ENCODE measurements at regions not wholly inside any gene's neighbourhood (a gene's known extent, or its start where the extent isn't known, plus 50 kb on each side); places are given as distances from the start of the nearest gene placed in this dataset.

DNA sequence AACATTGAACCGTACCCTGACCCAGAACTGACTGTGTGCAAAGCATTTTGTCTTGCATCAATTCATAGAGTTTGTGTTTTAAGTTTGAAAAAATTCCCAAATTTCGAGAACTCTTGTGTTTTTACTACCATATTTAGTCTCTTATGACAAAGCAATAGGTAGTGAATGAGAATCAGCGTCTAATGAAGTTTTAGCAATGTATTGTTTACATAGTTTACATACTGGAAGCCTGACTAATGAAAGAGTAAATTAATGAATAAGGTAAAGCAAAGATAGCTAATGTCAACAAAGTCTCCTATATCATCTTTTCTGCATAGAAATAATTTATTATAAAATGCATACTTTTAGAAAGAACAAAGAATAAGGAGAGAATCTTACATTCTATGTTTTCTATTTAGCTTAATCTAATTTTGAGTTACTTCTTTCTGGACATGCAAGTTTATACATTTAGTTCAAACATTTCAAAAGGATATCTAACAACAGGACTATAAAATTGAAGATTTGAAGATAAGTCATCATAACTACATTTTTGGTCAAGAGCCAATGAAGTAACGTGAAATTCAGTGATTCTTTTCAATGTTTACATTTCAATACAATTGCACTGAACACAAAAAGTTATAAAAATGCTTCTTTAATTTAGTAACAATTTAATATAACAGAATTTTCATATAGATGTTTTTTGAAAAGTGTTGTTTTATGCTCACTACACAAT lies 1943.7 kb downstream of the NCAM2 start:
- DNase-seq, result no peak

- DNase-seq, result no peak
These were observed 1957.3 kb downstream of the NCAM2 start for GRCh38 chr21:22955559-22955958.

GRCh38 chr21:22961258-22961657 lies 1963.0 kb downstream of the NCAM2 start:
- no peak for DNase-seq

GRCh38 chr21:22965455-22966135 lies 1967.4 kb downstream of the NCAM2 start:
- no peak for DNase-seq

GRCh38 chr21:22981819-22982218 lies 1983.6 kb downstream of the NCAM2 start:
- DNase-seq, result no peak

DNA sequence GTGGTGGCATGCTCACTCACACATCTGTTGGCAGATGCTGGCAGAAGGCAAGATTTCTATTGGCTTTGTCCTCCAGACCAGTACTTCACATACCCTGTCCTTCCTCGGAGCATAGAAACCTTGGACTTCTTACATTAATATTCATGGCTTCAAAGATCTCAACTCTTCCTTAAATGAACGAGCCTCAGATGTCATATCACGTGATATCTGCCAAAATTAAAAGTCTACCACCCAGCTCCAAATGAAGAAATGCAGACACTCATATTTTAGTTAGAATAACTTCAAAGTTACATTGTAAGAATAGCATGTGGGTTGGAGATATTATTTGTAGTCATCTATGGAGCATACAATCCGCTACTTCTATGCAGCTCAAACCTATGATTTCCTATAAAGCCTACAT lies 1994.9 kb downstream of the NCAM2 start:
- no peak for DNase-seq

- no peak for DNase-seq
These were observed 1995.8 kb downstream of the NCAM2 start for GRCh38 chr21:22993822-22994574.

DNA sequence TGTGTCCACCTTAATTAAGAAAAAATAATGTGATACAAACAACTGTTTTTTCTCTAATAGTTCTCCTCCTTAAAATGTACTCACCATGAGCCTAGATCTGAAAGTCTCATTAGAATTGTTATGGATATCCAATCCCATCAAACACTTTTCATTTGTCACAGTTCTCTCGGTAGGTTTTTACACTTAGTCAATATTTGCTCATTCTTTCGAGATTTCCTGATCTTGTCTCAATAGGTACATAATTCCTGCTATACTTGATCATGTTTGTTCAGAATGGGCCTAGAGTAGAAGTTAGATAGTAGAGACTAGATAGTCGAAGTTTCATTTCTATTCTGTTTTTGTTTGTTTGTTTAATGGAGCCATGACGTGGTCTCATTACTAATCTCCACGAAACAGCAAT lies 2005.7 kb downstream of the NCAM2 start:
- no peak for DNase-seq

DNA sequence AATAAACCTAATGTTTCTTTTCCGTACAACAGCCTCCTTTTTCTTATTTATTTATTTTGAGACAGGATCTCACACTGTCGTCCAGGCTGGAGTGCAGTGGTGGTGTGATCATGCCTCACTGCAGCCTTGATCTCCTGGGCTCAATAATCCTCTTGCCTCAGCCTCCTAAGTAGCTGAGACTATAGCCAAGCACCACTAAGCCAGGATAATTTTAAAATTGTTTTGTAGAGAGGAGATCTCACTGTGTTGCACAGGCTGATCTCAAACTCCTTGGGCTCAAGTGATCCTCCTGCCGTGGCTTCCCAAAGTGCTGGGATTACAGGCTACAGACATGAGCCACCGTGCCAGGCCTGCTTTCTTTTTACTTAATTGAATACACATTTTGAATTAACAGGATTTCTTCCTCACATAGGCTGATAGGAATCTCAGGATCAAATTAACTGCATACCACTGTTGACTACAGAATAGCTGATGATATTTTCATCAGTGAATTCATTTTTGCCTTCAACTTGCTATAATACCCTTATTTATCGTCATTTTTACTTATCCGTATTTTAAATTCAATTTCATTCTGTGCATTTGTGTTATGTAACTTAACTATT lies 2010.5 kb downstream of the NCAM2 start:
- DNase-seq, result no peak

DNA sequence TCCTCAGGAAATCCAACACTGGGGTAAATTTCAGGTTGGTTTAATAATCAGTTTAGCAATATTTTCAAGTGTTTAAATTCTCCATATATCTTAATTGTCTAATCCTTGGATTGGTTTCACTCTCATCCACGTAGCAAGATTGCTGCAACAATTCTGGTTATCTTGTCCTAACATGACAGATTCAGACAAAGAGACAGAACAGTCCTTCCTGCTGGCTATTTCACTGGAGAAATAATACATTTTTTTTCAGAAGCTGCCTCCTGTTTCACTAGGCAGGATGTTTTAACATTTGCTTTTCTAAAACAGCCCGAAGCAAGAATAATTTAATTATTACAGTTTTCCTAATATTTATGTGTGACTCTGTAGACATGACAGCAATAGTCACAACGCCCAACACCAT lies 2011.2 kb downstream of the NCAM2 start:
- no peak for DNase-seq

DNA sequence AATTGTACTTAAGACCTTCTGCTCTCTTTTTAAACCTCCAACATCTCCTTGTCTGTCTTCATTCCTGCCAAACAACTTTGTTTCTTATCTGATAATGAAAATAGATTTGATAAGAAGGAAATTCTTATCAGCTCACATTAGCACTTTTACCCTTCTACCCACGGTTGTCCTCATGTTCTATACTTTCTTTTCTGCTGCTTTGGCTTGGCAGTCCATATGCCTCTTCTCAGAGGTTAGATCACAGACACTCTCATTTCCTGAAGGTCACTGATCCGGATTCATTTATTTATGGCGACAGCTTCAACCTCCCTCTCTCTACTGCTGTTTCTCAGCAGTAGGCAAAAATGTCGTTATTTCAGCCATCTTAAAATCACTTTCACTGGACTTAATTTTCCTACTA lies 2015.8 kb downstream of the NCAM2 start:
- DNase-seq, result no peak

DNA sequence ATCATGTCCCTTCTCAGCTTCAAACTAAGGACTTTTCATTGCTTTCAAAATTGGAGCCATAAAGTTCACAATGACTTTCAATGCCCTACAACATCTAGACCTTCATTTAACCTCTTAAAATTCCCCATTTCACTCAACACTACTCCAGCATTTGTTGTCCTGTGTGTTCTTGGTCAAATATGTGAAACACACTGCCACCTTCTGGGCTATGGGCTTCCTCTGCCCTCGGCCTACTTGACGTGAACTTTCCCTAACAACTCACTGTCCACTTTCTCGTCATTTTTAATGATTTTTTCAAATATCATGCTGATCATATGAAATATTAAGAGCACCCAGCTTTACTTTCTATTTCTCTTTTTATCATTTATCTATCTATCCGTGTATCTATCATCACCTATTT lies 2018.4 kb downstream of the NCAM2 start:
- DNase-seq, result no peak

DNA sequence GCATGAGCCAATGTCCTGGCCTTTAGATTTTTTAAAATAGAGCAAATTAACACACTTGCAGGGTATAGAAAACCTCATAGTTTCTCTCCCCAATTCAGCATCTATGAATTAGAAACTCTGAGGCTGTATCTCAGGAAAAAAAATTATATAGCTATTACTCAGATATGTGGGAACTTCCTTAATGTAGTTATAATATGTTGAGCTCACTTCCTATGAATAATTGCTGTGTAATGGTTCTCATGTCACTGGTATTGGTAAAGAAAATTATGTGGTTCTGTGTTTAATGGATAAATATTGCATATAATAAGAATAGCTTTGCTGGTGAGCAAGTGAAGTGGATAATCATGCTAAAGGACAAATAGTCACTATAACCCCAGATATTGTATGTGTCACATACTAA lies 2019.8 kb downstream of the NCAM2 start:
- no peak for DNase-seq

DNA sequence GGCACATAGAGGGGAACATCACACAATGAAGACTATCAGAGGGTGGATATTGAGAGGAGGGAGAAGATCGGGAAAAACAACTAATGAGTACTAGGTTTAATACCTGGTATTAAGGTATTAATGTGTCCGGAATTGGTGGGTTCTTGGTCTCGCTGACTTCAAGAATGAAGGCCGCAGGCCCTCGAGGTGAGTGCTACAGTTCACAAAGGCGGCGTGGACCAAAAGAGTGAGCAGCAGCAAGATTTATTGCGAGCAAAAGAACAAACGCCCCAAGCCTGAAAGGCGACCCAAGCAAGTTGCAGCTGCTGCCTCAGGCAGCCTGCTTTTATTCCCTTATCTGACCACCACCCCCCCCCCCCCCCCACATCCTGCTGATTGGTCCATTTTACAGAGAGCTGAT lies 2022.8 kb downstream of the NCAM2 start:
- no peak for DNase-seq

DNA sequence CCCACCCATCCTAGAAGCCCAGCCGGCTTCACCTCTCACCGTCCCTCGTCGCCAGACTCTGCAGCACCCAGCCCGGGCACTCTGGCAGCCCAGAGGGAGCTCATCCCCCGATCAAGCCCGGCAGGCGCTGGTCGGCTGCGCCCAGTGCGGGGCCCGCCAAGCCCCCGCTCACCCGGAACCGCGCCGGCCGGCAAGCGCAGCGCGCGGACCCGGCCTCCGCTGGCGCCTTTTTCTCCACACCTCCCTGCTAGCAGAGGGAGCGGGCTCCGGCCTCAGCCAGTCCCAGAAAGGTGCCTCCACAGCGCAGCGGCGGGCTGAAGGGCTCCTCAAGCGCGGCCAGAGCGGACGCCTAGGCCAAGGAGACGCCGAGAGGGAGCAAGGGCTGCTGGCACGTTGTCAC lies 2023.3 kb downstream of the NCAM2 start:
- DNase-seq, result no peak

- DNase-seq, result no peak
These were observed 2028.7 kb downstream of the NCAM2 start for GRCh38 chr21:23026878-23027277.

GRCh38 chr21:23039846-23040245 lies 2041.6 kb downstream of the NCAM2 start:
- DNase-seq, result no peak

DNA sequence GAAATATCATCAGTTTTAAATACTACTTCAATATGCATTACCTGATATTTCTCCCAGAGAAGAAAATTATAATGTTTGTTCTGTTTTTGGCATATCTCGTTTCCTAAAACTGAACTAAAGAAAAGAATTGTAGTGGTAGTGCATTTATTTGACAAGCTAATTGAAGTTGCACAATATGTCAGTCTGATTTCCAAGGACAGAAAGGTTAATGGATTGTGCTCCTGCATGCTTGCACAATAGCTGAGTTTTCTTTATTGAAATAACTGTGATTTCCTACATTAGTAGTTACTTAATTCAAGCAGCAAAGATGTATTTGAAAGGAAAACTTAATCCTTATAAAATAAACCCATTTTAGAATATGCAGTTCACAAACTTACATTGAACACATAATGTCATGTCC lies 2047.7 kb downstream of the NCAM2 start:
- no peak for DNase-seq

- no peak for DNase-seq
These were observed 2069.5 kb downstream of the NCAM2 start for GRCh38 chr21:23067672-23068071.

DNA sequence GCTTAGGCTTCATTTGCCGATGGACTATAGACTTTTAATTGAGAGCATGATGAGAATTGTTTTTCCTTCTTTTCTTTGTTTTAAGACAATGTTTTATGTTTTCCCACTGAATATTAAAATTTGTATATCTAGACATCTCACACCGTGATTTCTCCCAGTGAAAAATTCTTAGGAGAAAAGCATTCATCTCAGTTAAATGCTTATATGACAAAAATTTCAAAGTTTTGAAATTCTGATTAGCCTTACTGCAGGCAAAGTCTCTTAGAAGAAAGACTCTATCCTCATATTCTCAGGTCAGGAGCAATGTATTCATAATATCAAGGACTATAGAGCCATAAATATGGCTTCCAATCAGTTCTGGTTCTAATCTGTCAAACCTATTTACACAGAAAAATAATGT lies 2085.0 kb downstream of the NCAM2 start:
- no peak for DNase-seq

GRCh38 chr21:23093259-23093658 lies 2095.1 kb downstream of the NCAM2 start:
- no peak for DNase-seq

- DNase-seq, result no peak
These were observed 2101.0 kb downstream of the NCAM2 start for GRCh38 chr21:23099185-23099584.

DNA sequence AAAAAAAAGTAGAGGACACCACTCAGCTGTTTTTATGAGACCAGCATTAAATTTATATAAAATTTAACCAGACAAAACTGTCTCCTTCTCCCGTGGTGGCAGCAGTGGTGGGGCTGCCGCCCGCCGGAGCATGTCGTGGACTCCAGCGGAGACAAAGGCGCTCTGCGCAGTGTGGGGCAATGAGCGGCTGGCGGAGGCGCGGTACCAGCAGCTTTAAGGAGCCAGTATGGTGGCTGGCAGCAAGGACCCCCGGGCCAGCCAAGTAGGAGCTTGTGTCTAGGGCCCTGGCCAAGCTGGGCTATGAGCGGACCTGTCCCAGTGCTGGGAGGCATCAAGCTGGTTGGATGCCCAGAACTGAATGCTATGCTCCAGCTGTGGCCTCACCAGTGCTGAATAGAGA lies 2102.9 kb downstream of the NCAM2 start:
- DNase-seq, result no peak

DNA sequence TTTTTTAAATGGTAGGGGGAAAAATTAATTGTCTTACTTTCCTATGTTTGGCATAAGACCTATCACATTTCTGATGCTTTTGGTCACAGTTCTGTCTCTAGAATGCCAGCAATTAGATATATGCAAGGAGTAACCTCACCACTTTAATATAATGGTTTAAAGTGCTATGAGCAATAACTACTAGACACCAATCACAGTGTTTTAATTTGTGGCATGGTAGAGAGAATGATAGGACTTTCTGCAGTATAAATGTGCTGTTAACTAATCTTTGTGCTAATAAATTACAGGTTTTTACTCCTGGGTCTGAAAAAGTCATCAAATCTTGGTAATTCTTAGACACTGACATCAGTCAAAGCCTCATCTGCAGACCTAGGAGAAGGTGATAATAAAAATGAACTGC lies 2110.3 kb downstream of the NCAM2 start:
- no peak for DNase-seq
